ENCODE measurements at regions not wholly inside any gene's neighbourhood (a gene's known extent, or its start where the extent isn't known, plus 50 kb on each side); places are given as distances from the start of the nearest gene placed in this dataset.
A peak's percentile ranks its signal among the peaks of the same experiment; 100 is the strongest.

DNA sequence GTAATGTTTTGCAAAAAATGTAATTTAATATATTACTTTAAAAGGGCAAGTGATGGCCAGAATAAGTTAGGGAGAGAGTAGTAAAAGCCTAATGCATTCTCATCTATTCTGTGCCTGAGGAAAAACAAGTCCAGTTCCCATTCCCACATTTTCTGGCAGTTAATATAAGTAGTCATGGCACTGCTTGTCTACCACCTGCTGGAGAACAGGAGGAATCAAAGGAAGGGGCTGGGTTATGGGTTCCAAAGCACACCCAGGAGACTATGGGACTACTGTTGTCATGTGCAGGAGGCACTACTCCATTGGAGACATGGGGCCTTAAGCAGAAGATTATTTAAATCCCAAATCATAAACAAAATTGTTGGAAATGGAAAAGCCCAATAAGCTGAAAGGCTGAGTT lies 2618.6 kb downstream of the ARAP2 start:
- no peak overlapping the region for H2AFZ ChIP-seq (ENCODE audit: low read length)
- no peak overlapping the region for H4K8ac ChIP-seq (replicated peaks; ENCODE audit: insufficient read length, low read depth, low read length)
- Mint-ChIP-seq H3K4me1 (no peaks in the 10 kb centered on the region), H3K27me3 (ENCODE audit: low read depth) (no peaks in the 10 kb centered on the region), H3K27ac (no peak overlapping the region), H3K9me3 (peaks cover 3 to 5% of the 10 kb centered on the region in 2 experiments; a peak in 4 of 5 replicates), H3K4me3 (no peak overlapping the region), H3K36me3 (ENCODE audit: insufficient read depth in 1 of 3, low read depth in 3 of 3) (no peaks in the 10 kb centered on the region; a peak in 1 of 7 replicates)
- H3K79me1 ChIP-seq (ENCODE audit: insufficient read depth, low read depth, low read length, poor library complexity, severe bottlenecking), result no peaks in the 10 kb centered on the region
- H3K23me2 ChIP-seq (ENCODE audit: insufficient read length, low read depth, low read length, poor library complexity, severe bottlenecking), result no peaks in the 10 kb centered on the region
- no peak overlapping the region for H2BK5ac ChIP-seq (ENCODE audit: insufficient read length, low read length)
- H3K14ac ChIP-seq (ENCODE audit: insufficient read depth, low read length), result no peak overlapping the region
- no peaks in the 10 kb centered on the region for H3K9me3 ChIP-seq (ENCODE audit: control insufficient read depth, low read depth, low read length)
- H2BK12ac ChIP-seq (ENCODE audit: insufficient read length, low read depth, low read length), result no peak overlapping the region
- H4K5ac ChIP-seq (ENCODE audit: insufficient read length, low read depth, low read length), result no peak overlapping the region
- no peaks in the 10 kb centered on the region for H4K20me1 ChIP-seq (ENCODE audit: control insufficient read depth, insufficient read depth, insufficient read length)
- no peak overlapping the region for H3K9ac ChIP-seq (ENCODE audit: extremely low read depth, insufficient read length, low read length)
- H3K79me2 ChIP-seq (ENCODE audit: insufficient read depth, low read length), result no peaks in the 10 kb centered on the region
- H2BK15ac ChIP-seq (ENCODE audit: low read depth, low read length), result no peak overlapping the region
- TF ChIP-seq, protein P1, sequence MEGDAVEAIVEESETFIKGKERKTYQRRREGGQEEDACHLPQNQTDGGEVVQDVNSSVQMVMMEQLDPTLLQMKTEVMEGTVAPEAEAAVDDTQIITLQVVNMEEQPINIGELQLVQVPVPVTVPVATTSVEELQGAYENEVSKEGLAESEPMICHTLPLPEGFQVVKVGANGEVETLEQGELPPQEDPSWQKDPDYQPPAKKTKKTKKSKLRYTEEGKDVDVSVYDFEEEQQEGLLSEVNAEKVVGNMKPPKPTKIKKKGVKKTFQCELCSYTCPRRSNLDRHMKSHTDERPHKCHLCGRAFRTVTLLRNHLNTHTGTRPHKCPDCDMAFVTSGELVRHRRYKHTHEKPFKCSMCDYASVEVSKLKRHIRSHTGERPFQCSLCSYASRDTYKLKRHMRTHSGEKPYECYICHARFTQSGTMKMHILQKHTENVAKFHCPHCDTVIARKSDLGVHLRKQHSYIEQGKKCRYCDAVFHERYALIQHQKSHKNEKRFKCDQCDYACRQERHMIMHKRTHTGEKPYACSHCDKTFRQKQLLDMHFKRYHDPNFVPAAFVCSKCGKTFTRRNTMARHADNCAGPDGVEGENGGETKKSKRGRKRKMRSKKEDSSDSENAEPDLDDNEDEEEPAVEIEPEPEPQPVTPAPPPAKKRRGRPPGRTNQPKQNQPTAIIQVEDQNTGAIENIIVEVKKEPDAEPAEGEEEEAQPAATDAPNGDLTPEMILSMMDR (conservative IDR thresholded peaks at IDR 0.05), result peak; percentile 38; the same call in 2 of the 3 replicates
- no peak overlapping the region for H4K91ac ChIP-seq (ENCODE audit: insufficient read length, low read depth, low read length)
- H2BK120ac ChIP-seq (ENCODE audit: low read depth, low read length, poor library complexity, severe bottlenecking), result no peak overlapping the region
- no peak overlapping the region for H3K56ac ChIP-seq (ENCODE audit: insufficient read length, low read depth, low read length)
- no peaks in the 10 kb centered on the region for H3K27me3 ChIP-seq (ENCODE audit: insufficient read depth, low read length)
- no peak overlapping the region for H3K4ac ChIP-seq (ENCODE audit: low read depth, low read length)
- no peak for DNase-seq
- H2AK5ac ChIP-seq (ENCODE audit: insufficient read length, low read length), result no peak overlapping the region
- no peak overlapping the region for H3K4me2 ChIP-seq (ENCODE audit: insufficient read depth, insufficient read length, low read length)
- H3K27ac ChIP-seq (ENCODE audit: insufficient read length, low read depth, low read length), result no peak overlapping the region
- no peaks in the 10 kb centered on the region for H3K4me1 ChIP-seq (ENCODE audit: insufficient read depth, low read length)
- no peak overlapping the region for H3K18ac ChIP-seq (ENCODE audit: insufficient read length, low read depth, low read length)
- no peak overlapping the region for H2BK20ac ChIP-seq (ENCODE audit: low read depth, low read length, poor library complexity, severe bottlenecking)
- H3K23ac ChIP-seq (ENCODE audit: insufficient read length, low read depth, low read length), result no peak overlapping the region
- H3T11ph ChIP-seq (ENCODE audit: low read length), result no peak overlapping the region

Data from H9 (cell line).